ENCODE measurements at regions not wholly inside any gene's neighbourhood (a gene's known extent, or its start where the extent isn't known, plus 50 kb on each side); places are given as distances from the start of the nearest gene placed in this dataset.

GRCh38 chr10:109773288-109774120 lies 149.8 kb downstream of the XPNPEP1 start:
- TF ChIP-seq CTCF (IDR thresholded peaks at IDR 0.05; ENCODE audit: control extremely low read depth in 1 of 3, insufficient read depth in 1 of 3, low read depth in 1 of 3, low read length in 3 of 3) (peak in 2 of 3 experiments; percentile 41 to 49; a peak in 2 of 4 replicates), RAD21 (IDR thresholded peaks at IDR 0.05 in 1 of 2, conservative IDR thresholded peaks at IDR 0.05 in 1 of 2; ENCODE audit: low read depth in 2 of 2, low read length in 2 of 2) (peak; percentile 66 to 69)
